Gastrocnemius medialis (tissue), 4 donors: ENCODE measurements at regions not wholly inside any gene's neighbourhood (a gene's known extent, or its start where the extent isn't known, plus 50 kb on each side); places are given as distances from the start of the nearest gene placed in this dataset.

Experiments used
- ATAC-seq, 2 donors: fragments of 150-250 bp; one replicate each; pipeline ENCODE4 v1.9.1; 2016
- DNase-seq, 2 donors: peaks; one replicate each; pipeline ENCODE4 v3.0.0-alpha.2; 2019
- H3K27ac ChIP-seq, 4 donors: fragments of 200-600 bp; sonication (generic); 1 replicate in 1 of 4; 2 replicates in 3 of 4; pipeline ENCODE4 v1.5.1; 2016 to 2018; ENCODE audit warnings: mild to moderate bottlenecking in 2 of 4, moderate library complexity in 1 of 4
- H3K27me3 ChIP-seq, 3 donors: fragments of 200-600 bp; sonication (generic) in 2 of 3; 1 replicate in 1 of 3; 2 replicates in 2 of 3; pipeline versions ENCODE4 v1.5.1 to v1.6.0; 2016 to 2019; ENCODE audit warnings: mild to moderate bottlenecking in 1 of 3, moderate library complexity in 1 of 3
- H3K36me3 ChIP-seq, 2 donors: fragments of 200-600 bp; sonication (generic) in 1 of 2; one replicate each; pipeline ENCODE4 v1.5.1; 2017 to 2018
- H3K4me1 ChIP-seq, 2 donors: fragments of 200-600 bp; sonication (generic) in 1 of 2; one replicate each; pipeline ENCODE4 v1.5.1; 2016 to 2017; ENCODE audit warnings: mild to moderate bottlenecking in 2 of 2
- H3K4me3 ChIP-seq, 4 donors: fragments of 200-600 bp; sonication (generic) in 3 of 4; 1 replicate in 1 of 4; 2 replicates in 3 of 4; pipeline ENCODE4 v1.5.1; 2016 to 2019; ENCODE audit warnings: mild to moderate bottlenecking in 2 of 4
- H3K9me3 ChIP-seq, 3 donors: fragments of 200-600 bp; sonication (generic) in 2 of 3; 1 replicate in 1 of 3; 2 replicates in 2 of 3; pipeline ENCODE4 v1.5.1; 2016 to 2019
- POLR2A ChIP-seq, 2 donors: fragments of 450-650 bp; IDR thresholded peaks; one replicate each; pipeline ENCODE4 v1.6.1; 2017; ENCODE audit warnings: antibody characterized with exemption in 2 of 2, mild to moderate bottlenecking in 2 of 2, moderate library complexity in 2 of 2
- in situ Hi-C, 4 donors: fragments of 200-750 bp; cut with MboI; loops; one replicate each; pipeline versions ENCODE4 v1.15.0 to v1.8.0; 2017; ENCODE audit warnings: low sequenced_read_pairs in 4 of 4
- intact Hi-C: fragments of 100-400 bp; cut with DNase I; formaldehyde crosslinking; loops from one replicate; pipeline ENCODE4 v1.15.1; 2023; ENCODE audit warnings: low total_unique reads
- TF ChIP-seq, protein P1 (sequence below), 5 experiments: fragments of 450-650 bp in 3 of 5; fragments of 200-600 bp in 2 of 5; sonication (generic) in 2 of 5; IDR thresholded peaks in 4 of 5; conservative IDR thresholded peaks in 1 of 5; 1 replicate in 4 of 5; 2 replicates in 1 of 5; pipeline ENCODE4 v1.5.1; 2016 to 2019; ENCODE audit warnings: antibody characterized with exemption in 5 of 5, mild to moderate bottlenecking in 3 of 5, moderate library complexity in 3 of 5

DNA sequence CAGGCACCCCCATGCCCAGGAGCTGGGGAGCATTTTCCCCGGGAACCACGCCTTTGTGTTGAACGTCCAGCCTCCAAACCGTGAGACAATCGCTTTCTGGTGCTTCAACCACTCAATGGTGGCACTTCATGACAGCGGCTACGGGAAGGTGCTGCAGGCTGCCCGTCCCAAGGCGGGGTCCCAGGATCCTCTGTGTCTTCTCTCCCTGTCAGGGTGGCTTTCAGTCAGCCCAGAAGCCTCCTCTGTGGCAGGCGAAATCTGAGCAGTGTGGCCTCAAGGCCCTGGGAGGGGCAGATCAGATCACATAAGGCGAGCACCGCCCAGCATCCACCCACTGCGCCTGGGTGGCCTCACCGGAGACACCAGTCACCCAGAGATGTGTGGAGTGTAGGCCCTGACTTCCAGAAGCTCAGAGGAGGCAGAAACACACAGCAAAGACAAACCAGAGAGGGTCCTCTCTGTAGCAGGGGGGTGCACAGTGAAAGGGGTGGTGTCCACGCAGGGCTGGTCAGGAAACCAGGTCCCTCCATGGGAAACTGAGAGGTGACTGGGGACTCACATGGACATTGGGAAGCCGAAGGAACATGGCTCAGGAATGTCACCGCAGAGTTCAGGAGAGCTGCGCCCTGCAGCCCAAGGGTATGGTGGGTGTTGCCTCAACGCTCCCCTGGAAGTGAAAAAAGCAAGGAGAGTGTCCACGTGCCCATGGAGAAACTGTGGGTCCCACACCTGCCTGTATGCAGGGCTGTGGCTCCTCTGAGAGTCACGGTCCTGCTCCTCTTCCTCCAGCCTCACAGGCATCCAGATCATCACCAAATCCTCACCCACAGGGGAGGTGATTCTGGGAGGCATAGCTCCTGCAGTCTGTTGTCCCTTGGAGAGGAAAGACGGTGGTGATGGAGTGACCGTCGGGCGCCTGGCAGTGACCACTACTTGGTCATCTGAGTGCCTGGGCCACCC is 1420.7 kb downstream of the TBC1D22A start:
- intact Hi-C loops (no loop called here), in situ Hi-C loops (no loop called here)
- H3K27ac ChIP-seq, result no peak overlapping the region
- H3K36me3 ChIP-seq, result no peaks in the 10 kb centered on the region
- H3K4me1 ChIP-seq, result no peaks in the 10 kb centered on the region
- ATAC-seq, result no peak
- TF ChIP-seq, protein P1, sequence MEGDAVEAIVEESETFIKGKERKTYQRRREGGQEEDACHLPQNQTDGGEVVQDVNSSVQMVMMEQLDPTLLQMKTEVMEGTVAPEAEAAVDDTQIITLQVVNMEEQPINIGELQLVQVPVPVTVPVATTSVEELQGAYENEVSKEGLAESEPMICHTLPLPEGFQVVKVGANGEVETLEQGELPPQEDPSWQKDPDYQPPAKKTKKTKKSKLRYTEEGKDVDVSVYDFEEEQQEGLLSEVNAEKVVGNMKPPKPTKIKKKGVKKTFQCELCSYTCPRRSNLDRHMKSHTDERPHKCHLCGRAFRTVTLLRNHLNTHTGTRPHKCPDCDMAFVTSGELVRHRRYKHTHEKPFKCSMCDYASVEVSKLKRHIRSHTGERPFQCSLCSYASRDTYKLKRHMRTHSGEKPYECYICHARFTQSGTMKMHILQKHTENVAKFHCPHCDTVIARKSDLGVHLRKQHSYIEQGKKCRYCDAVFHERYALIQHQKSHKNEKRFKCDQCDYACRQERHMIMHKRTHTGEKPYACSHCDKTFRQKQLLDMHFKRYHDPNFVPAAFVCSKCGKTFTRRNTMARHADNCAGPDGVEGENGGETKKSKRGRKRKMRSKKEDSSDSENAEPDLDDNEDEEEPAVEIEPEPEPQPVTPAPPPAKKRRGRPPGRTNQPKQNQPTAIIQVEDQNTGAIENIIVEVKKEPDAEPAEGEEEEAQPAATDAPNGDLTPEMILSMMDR (IDR thresholded peaks at IDR 0.05 in 4 of 5, conservative IDR thresholded peaks at IDR 0.05 in 1 of 5), result no peak
- no peak for TF ChIP-seq POLR2A (IDR thresholded peaks at IDR 0.05)
- no peak for DNase-seq
- H3K27me3 ChIP-seq, result no peaks in the 10 kb centered on the region
- no peaks in the 10 kb centered on the region for H3K9me3 ChIP-seq
- no peak overlapping the region for H3K4me3 ChIP-seq

DNA sequence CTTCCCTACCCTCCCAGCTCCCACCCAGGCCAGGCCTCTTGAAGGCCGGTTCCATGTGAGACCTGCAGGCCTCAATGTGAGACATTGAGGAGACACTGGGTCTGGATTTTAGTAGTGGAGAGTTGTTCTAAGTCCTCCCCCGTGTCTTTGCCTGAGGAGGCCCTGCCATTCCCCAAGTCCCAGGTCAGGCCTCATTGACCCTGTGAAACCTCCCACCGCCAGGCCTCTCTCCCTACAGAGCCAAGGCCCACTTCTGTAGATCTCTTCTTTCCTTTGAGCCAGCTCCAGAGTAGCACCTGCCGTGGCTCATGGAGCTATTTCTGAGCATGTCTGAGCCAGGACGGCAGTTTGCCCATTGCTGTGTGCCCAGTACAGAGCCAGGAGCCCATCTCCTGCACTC is 1419.6 kb downstream of the TBC1D22A start:
- intact Hi-C loops (no loop called here), in situ Hi-C loops (no loop called here)
- Histone ChIP-seq H3K4me1 (no peaks in the 10 kb centered on the region), H3K27ac (no peak overlapping the region), H3K36me3 (no peaks in the 10 kb centered on the region), H3K9me3 (no peaks in the 10 kb centered on the region), H3K27me3 (no peaks in the 10 kb centered on the region), H3K4me3 (no peak overlapping the region)
- ATAC-seq (no peak), DNase-seq (no peak)
- TF ChIP-seq, protein P1 (IDR thresholded peaks at IDR 0.05 in 4 of 5, conservative IDR thresholded peaks at IDR 0.05 in 1 of 5), result no peak
- TF ChIP-seq POLR2A (IDR thresholded peaks at IDR 0.05), result no peak

DNA sequence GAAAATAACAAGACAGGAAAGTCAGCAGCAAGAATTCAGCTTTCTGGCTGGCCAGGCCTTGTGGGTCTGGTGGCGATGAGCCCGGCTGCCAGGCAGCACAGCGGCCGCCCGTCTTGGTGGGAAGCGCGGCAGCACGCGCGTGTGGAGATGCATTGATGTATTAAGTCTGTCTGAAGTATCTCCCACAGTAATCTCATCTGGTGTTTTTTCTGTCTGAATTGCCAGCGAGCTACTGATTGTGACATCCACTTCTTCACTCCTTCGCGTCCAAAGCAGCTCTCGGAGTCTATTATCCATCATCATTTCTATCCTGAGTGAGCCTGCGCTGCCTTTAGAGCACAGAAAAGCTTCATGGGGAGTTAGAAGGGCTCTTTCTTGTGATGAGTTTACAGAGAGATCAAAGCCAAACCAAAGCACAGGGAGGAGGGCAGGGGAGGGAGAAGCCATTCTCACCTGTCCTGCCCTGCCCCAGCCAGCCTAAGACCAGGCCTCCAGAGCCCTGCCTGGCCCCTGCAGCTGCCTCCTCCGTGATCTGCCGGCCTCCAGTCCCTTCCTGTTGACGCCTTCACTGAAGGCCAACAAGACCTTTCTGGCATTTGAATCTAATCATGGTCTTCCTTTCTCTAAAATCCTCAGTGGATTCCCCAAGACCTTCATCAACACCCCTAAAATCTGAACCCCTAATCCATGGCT is 1419.0 kb downstream of the TBC1D22A start:
- TF ChIP-seq, protein P1 (IDR thresholded peaks at IDR 0.05 in 4 of 5, conservative IDR thresholded peaks at IDR 0.05 in 1 of 5), result no peak
- no peak for TF ChIP-seq POLR2A (IDR thresholded peaks at IDR 0.05)
- in situ Hi-C loops, result no loop called here

DNA sequence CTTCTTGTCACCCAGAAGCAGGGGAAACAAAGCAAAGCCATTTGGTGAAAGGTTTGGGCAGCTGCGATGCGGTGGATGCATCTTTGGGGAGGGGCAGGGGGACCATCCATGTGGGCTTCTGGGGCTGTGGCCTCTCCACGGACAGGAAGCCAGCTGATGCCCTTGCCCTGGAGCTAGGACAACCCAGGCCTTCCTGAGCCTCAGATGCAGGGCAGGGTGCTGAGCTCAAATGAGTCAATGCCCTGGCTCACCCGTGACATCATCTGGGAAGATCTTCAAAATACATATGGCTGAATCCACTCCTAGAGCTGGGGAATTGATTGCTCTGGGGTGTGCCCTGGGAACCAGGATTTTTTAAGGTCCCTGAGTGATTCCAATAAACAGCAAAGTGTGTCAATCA is 1418.2 kb downstream of the TBC1D22A start:
- TF ChIP-seq, protein P1 (IDR thresholded peaks at IDR 0.05 in 4 of 5, conservative IDR thresholded peaks at IDR 0.05 in 1 of 5), result no peak
- TF ChIP-seq POLR2A (IDR thresholded peaks at IDR 0.05), result no peak
- Histone ChIP-seq H3K27ac (no peak overlapping the region), H3K4me3 (no peak overlapping the region), H3K4me1 (no peaks in the 10 kb centered on the region), H3K36me3 (no peaks in the 10 kb centered on the region), H3K9me3 (no peaks in the 10 kb centered on the region), H3K27me3 (no peaks in the 10 kb centered on the region)
- no peak for DNase-seq
- in situ Hi-C loops (no loop called here), intact Hi-C loops (no loop called here)
- no peak for ATAC-seq

More for the DNA sequence above, 1419.0 kb downstream of the TBC1D22A start:
- Histone ChIP-seq H3K4me1 (no peaks in the 10 kb centered on the region), H3K36me3 (no peaks in the 10 kb centered on the region), H3K27ac (no peak overlapping the region), H3K4me3 (no peak overlapping the region), H3K9me3 (no peaks in the 10 kb centered on the region), H3K27me3 (no peaks in the 10 kb centered on the region)
- ATAC-seq, result no peak
- intact Hi-C loops, result no loop called here
- DNase-seq, result no peak
